HG02623 (cell line): ENCODE measurements at regions not wholly inside any gene's neighbourhood (a gene's known extent, or its start where the extent isn't known, plus 50 kb on each side); places are given as distances from the start of the nearest gene placed in this dataset.
"Not testable (repeated sequence)": the region's sequence is repeated elsewhere in the genome, so short reads cannot be mapped to it uniquely, and the experiment has no call there.

ENCODE experiments used
- ATAC-seq: cut with Tn5 transposase; IDR thresholded peaks from one replicate; pipeline ENCODE4 v1.9.1; 2021; ENCODE audit warnings: moderate library complexity; ENCODE audit not compliant: unreplicated experiment

DNA sequence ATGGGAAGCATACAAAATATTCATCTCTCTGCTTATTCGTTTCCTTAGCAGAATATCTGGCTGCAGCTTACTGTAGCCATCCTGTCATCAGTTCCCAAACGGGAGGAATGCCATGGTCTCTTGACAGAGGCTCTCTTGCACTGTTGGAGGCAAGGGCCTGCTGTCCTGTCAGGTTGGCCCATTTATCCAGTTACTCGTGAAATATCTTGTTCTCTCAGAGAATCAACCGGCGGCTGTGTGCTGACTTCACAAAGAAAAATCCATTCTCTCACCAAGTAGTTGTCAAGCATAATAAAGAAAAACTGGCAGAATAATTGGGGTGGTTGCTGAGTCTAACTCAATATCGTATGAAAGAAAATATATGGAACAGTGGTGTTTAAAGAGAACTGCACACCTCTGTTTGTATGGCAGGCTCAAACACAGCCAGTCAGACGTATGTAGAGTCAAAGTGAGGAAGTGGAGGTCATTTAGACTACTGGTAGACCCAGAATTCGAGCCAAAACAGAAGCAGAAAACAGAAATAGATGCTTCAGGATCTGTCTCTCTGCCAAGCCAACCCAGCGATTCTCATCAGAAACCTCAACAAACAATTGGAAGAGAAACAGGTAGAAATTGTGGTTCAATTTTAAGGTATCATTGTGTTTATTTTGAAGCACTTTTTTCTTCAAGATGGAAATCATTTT, 349.2 kb upstream of the PRKCQ start:
- no peak for ATAC-seq

DNA sequence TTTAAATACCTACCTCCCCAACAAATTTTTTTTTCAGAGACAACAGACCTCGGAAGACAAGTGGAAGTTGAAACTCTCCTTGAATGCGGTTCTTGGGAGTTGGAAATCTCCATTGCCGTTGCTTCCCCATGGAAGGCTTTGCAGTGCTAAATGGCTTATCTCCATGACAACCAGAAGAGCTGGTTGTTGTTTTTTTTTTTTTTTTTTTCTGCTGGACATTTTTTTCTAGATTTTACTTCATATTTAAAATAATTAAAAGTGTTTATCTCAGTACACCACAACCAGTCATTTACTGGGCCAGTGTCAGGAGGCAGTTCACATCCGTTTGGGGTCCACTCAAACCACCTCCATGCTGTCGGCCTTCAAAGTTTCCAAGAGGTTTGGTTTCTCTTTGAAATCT, 348.5 kb upstream of the PRKCQ start:
- ATAC-seq = no peak

DNA sequence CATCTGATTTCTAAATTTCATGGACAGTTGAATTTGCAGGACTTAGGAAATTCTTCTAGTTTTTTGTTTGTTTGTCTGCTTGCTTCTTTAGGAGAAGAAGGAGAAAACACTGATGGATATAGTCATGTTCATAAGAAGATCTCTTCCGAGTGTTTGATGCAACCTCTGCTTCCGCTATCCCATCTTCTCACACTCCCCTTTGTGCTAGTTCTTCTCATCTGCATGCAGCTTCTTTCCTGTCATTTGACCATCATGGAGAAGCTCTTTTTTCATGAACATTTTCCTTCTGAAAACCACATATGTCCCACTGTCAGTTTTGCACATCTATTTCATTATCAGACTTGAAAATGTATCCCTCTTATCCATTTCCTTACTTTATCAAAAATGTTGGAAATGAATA, 346.9 kb upstream of the PRKCQ start:
- ATAC-seq = no peak

GRCh38 chr10:6925146-6925545, 345.1 kb upstream of the PRKCQ start:
- no peak for ATAC-seq

GRCh38 chr10:6924166-6924565, 344.1 kb upstream of the PRKCQ start:
- no peak for ATAC-seq

- ATAC-seq = not testable (repeated sequence)
Observed at GRCh38 chr10:6921026-6921425, 340.9 kb upstream of the PRKCQ start.

DNA sequence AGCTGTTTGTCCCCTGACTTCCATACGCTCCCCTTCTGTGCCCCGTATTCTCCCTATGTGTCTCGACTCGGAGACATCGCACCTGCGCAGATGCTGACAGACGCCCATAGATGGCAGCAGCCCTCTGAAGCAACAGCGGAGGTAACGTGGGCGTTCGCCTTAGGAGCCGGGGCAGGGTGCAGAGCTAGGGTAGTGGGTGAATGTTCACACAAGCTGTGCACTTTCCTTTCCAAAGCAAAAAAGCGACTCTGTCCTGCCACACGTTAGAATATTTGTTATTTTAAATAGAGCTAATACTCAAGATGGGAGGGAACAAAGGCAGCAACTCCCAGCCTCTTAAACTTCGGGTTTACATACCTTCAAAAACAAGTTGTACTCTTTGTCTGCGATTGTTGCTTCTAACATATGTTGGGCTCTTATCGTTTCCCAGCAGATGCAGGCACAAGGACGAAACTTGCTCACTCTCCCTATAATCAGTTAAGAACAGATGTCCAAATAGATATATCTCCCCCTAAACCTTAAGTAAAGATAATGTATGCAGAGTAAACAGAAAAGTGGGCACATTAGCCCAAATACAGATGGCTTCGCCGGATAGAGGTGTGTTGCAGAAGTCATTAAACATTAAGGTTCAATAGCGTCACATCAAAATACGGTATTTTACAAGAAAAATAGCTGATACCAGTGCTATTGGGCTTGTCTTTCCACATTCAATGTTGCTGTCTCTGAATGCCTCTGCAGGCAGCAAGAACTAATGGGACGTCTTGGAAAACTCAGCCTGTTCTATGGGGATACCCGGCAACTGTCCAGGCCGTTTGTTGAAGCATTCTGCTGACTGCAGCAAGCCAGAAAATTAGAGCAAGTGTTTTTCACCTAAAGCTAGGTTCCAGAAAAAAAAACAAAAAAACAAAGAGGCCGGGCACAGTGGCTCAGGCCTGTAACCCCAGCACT, 340.3 kb upstream of the PRKCQ start:
- peak; percentile 99 for ATAC-seq

GRCh38 chr10:6919077-6919476, 339.0 kb upstream of the PRKCQ start:
- ATAC-seq = no peak

- ATAC-seq = no peak
Observed at GRCh38 chr10:6918305-6918704, 338.2 kb upstream of the PRKCQ start.

GRCh38 chr10:6917125-6917524, 337.0 kb upstream of the PRKCQ start:
- no peak for ATAC-seq

DNA sequence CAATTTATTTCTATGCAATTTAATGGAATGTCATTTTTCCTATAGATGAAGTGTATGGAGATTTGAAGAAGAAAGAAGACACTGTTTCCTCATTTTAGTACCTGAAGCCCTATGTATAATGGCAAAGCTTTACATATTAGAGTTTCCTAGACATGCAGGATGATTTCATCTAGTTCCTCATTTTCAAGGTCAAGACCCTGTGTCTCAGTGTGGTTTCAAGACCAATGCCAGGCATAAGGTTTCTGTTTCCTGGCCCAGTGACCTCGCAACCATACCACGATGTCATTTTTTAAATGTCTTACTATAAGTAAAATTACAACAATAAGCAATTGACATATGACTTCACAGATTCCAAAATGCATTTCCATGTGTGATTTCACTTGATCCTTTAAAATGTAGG, 336.5 kb upstream of the PRKCQ start:
- no peak for ATAC-seq

GRCh38 chr10:6915307-6915706, 335.2 kb upstream of the PRKCQ start:
- no peak for ATAC-seq

- ATAC-seq = no peak
Observed at GRCh38 chr10:6912929-6913328, 332.9 kb upstream of the PRKCQ start.

DNA sequence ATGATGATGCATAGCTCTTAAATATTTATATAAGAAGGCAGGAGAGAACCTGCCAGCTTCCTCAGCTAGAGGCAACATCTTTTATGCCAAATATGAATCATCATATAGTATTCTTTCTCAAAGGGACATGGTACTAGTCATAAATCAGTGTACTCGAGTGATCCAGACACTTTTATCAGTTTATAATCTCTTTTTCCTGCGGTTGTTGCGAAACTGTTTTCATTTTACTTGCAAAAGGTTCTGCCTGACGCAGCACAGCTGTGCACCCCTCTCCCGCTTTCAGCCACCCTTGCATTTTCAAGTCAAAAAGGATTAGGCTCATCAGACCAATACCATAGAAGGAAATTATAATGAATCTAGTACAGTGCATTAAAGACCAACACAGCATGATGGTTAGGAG, 332.3 kb upstream of the PRKCQ start:
- ATAC-seq = no peak

DNA sequence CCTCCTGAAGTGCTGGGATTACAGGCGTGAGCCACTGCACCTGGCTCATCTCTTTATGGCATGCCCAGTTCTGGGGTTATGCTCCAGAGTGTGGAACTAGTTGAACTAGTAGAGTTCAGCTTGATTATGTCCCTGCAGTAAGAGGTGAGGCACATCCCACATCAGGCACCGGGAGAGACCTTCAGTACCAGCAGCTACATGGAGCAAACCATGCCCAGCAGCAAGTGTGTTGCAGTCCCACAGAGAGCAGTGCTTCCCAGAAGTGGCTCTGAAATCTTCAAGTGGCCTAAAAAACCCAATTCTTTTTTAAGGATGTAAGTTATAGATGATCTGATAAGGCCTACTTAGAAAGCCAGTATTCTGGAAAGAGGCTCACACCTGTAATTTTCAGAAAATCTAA, 331.9 kb upstream of the PRKCQ start:
- no peak for ATAC-seq

GRCh38 chr10:6909905-6910560, 330.0 kb upstream of the PRKCQ start:
- ATAC-seq = no peak

DNA sequence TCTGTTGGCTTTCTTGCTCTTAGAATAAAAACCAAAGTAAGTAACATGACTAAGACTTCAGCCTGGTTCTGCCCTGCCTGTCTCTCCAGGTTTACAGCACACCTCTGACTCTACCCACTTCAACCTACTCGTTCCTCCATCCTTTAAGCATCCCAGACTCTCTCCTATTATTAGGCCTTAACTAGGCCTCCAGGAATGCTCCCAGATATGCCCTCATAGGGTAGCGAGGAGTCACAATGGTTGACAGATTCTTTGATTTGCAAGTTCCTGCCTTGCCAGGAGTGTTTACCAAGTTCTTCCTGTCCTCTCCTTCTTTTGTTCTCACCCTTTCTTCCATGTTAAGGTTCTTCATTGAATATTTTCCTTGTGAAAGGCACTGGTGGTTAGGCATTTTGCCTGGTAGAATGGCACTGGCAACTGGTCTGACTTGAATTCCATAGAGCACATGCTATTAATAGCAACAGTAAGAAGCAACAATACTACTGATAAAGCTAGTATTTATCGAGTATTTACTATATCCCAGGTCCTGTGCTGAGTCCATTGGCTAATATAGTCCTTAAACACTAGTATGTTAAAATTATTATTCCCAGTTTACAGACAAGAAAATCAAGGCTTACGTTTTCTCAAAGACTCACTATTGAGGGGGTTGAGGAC, 327.9 kb upstream of the PRKCQ start:
- no peak for ATAC-seq

GRCh38 chr10:6894405-6894804, 314.3 kb upstream of the PRKCQ start:
- ATAC-seq = no peak

DNA sequence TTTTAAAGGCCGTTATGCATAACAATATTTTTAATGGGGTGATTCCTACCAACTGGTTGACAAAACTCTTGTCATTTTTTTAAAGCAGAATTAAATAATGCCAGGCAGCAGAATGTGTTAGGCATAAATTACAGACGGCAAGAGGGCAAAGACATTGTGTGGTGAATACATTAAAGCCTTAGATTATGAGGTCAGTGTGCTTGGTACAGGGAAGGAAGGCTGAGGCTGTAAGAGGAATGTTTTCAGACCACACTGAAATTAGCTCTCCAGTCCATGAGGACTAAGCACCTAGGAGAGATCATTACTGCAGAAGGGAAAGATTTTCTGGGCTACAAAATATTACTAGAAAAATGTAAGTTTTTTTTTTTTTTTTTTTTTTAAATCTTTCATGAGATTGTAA, 312.8 kb upstream of the PRKCQ start:
- no peak for ATAC-seq

DNA sequence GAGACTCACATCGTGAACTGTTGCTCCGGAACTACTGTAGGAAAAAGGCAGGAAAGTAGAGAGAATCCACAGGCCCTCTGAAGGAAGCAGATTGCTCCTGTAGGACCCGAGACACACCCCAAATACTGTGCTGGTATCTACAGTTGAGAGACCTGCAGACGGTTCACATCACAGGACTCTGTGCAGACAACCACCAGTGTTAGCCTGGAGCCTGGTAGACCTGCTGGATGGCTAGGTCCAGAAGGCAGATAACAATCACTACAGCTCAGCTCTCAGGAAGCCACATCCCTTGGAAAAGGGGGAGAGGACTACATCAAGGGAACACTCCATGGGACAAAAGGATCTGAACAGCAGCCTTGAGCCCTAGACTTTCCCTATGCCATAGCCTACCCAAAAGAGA, 311.8 kb upstream of the PRKCQ start:
- no peak for ATAC-seq

DNA sequence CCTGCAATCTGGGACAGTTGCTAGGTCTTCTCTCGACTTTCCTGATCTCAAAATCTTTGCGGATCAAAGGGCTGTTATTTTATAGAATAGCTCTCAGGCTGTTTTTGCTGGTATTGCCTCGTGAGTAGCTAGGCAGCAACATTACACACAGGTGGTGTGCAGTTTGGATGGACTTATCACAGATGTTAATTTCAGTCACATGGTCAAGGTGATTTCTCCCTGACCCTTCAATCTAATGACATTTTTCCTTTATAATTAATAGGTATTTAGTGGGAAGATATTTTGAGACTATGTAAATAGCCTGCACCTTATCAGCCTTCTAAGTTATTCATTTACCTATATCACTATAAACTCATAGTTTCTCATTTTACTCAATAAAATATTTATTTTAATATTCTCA, 309.6 kb upstream of the PRKCQ start:
- ATAC-seq = no peak
